CD4-positive, alpha-beta T cell (primary cell): ENCODE measurements at regions not wholly inside any gene's neighbourhood (a gene's known extent, or its start where the extent isn't known, plus 50 kb on each side); places are given as distances from the start of the nearest gene placed in this dataset.

ENCODE experiments used
- ATAC-seq: fragments of 200-7000 bp; cut with Tn5 transposase; one replicate; pipeline ENCODE4 v1.10.0; 2022; ENCODE audit warnings: mild to moderate bottlenecking; ENCODE audit not compliant: poor library complexity
- CTCF ChIA-PET: fragments of 350-600 bp; sonication (Branson Sonifier 250); formaldehyde crosslinking; loops from one replicate; lab custom pipeline; 2021; ENCODE audit warnings: antibody characterized with exemption, inconsistent platforms; lab: Charles Lee
- POLR2A ChIA-PET: fragments of 350-600 bp; sonication (Branson Sonifier 250); formaldehyde crosslinking; loops from one replicate; lab custom pipeline; 2021; ENCODE audit warnings: antibody characterized with exemption, inconsistent platforms; lab: Charles Lee
- DNase-seq, 14 experiments: peaks; one replicate each; pipeline ENCODE4 v3.0.0-alpha.2; 2013 to 2020; ENCODE audit warnings: mixed read lengths in 2 of 14
- H3K27ac ChIP-seq, 2 donors: one replicate each; pipeline versions ENCODE4 v1.5.1 to v1.7.0; 2013; ENCODE audit warnings: low read length in 2 of 2, low read depth in 1 of 2, mild to moderate bottlenecking in 1 of 2
- H3K27me3 ChIP-seq, 2 experiments: 1 replicate in 1 of 2; 2 replicates in 1 of 2; pipeline versions ENCODE4 v1.6.1 to v1.7.0; 2013; ENCODE audit warnings: low read length in 2 of 2, control low read depth in 1 of 2, mild to moderate bottlenecking in 1 of 2, moderate library complexity in 1 of 2; ENCODE audit not compliant: insufficient read depth in 2 of 2, control insufficient read depth in 1 of 2
- H3K36me3 ChIP-seq: one replicate; pipeline ENCODE4 v1.6.1; 2013; ENCODE audit warnings: low read length, control low read depth; ENCODE audit not compliant: insufficient read depth
- H3K4me1 ChIP-seq: one replicate; pipeline ENCODE4 v1.6.1; 2013; ENCODE audit warnings: low read length, control low read depth; ENCODE audit not compliant: insufficient read depth
- H3K4me3 ChIP-seq: one replicate; pipeline ENCODE4 v1.5.1; 2013; ENCODE audit warnings: mild to moderate bottlenecking, low read length, moderate library complexity
- H3K9me3 ChIP-seq, 2 experiments: 1 replicate in 1 of 2; 2 replicates in 1 of 2; pipeline versions ENCODE4 v1.6.1 to v1.7.0; 2013; ENCODE audit warnings: low read length in 2 of 2, mild to moderate bottlenecking in 2 of 2, control low read depth in 1 of 2, moderate library complexity in 1 of 2; ENCODE audit not compliant: control insufficient read depth in 1 of 2, insufficient read depth in 1 of 2
- H3K27ac Mint-ChIP-seq: one replicate; pipeline ENCODE4 v1.8.0; 2020; ENCODE audit warnings: mixed read lengths
- H3K27me3 Mint-ChIP-seq: one replicate; pipeline ENCODE4 v1.8.0; 2021; ENCODE audit warnings: mixed read lengths
- H3K36me3 Mint-ChIP-seq: one replicate; pipeline ENCODE4 v1.8.0; 2021; ENCODE audit warnings: low read depth, mixed read lengths
- H3K4me1 Mint-ChIP-seq: one replicate; pipeline ENCODE4 v1.8.0; 2021; ENCODE audit warnings: low read depth, mixed read lengths
- H3K4me3 Mint-ChIP-seq: one replicate; pipeline ENCODE4 v1.8.0; 2020; ENCODE audit warnings: mild to moderate bottlenecking, mixed read lengths
- H3K9me3 Mint-ChIP-seq: one replicate; pipeline ENCODE4 v1.8.0; 2020; ENCODE audit warnings: mixed read lengths
- CTCF ChIP-seq: fragments of 200-600 bp; IDR thresholded peaks from one replicate; pipeline ENCODE4 v1.8.0; 2022; ENCODE audit warnings: antibody characterized with exemption, mild to moderate bottlenecking
- intact Hi-C, 2 experiments: fragments of 100-400 bp; cut with DNase I in 1 of 2; cut with micrococcal nuclease in 1 of 2; formaldehyde crosslinking; loops; one replicate each; pipeline versions ENCODE4 v1.15.1 to v1.9.0; 2023 to 2025; cut with DNase I, micrococcal nuclease

GRCh38 chr15:95277266-95277665 is 1045.9 kb downstream of the MCTP2 start:
- H3K27ac ChIP-seq, result no peak overlapping the region
- no peaks in the 10 kb centered on the region for H3K9me3 ChIP-seq
- ATAC-seq (no peak), DNase-seq (no peak)
- no peaks in the 10 kb centered on the region for H3K4me1 ChIP-seq
- H3K27me3 Mint-ChIP-seq, result peaks cover 10% of the 10 kb centered on the region
- intact Hi-C loops, result no loop called here
- POLR2A ChIA-PET, result no interaction called here
- CTCF ChIA-PET, result interaction anchor here (0.6 kb wide), 1 partner anchor 11 kb away, joined by 3 read pairs; no protein-coding TSS in a partner anchor
- H3K36me3 Mint-ChIP-seq, result no peaks in the 10 kb centered on the region
- no peak overlapping the region for H3K4me3 ChIP-seq
- no peaks in the 10 kb centered on the region for H3K9me3 Mint-ChIP-seq
- no peak for TF ChIP-seq CTCF
- H3K4me1 Mint-ChIP-seq, result no peaks in the 10 kb centered on the region
- H3K27me3 ChIP-seq, result no peaks in the 10 kb centered on the region
- H3K4me3 Mint-ChIP-seq, result no peak overlapping the region
- H3K36me3 ChIP-seq, result no peaks in the 10 kb centered on the region
- no peak overlapping the region for H3K27ac Mint-ChIP-seq

- H3K27ac ChIP-seq, result no peak overlapping the region
- Mint-ChIP-seq H3K27ac (no peak overlapping the region), H3K4me1 (no peaks in the 10 kb centered on the region), H3K9me3 (no peaks in the 10 kb centered on the region), H3K36me3 (no peaks in the 10 kb centered on the region), H3K27me3 (peaks cover 16% of the 10 kb centered on the region), H3K4me3 (no peak overlapping the region)
- intact Hi-C loops, result no loop called here
- ATAC-seq (no peak), DNase-seq (no peak)
- H3K27me3 ChIP-seq, result no peaks in the 10 kb centered on the region
- TF ChIP-seq CTCF, result no peak
- ChIA-PET POLR2A (no interaction called here), CTCF (no interaction called here)
- H3K9me3 ChIP-seq, result no peaks in the 10 kb centered on the region
- no peaks in the 10 kb centered on the region for H3K36me3 ChIP-seq
- H3K4me3 ChIP-seq, result no peak overlapping the region
- no peaks in the 10 kb centered on the region for H3K4me1 ChIP-seq
These were observed 1047.3 kb downstream of the MCTP2 start for GRCh38 chr15:95278532-95279245.

GRCh38 chr15:95279277-95280019 is 1048.1 kb downstream of the MCTP2 start:
- no peak overlapping the region for H3K27ac ChIP-seq
- POLR2A ChIA-PET, result no interaction called here
- Mint-ChIP-seq H3K27me3 (peaks cover 19% of the 10 kb centered on the region), H3K27ac (no peak overlapping the region), H3K4me1 (no peaks in the 10 kb centered on the region), H3K36me3 (no peaks in the 10 kb centered on the region), H3K9me3 (no peaks in the 10 kb centered on the region), H3K4me3 (no peak overlapping the region)
- H3K9me3 ChIP-seq, result no peaks in the 10 kb centered on the region
- CTCF ChIA-PET, result no interaction called here
- no peak for TF ChIP-seq CTCF
- H3K4me3 ChIP-seq, result no peak overlapping the region
- ATAC-seq, result no peak
- intact Hi-C loops, result no loop called here
- no peak for DNase-seq
- no peaks in the 10 kb centered on the region for H3K4me1 ChIP-seq
- H3K27me3 ChIP-seq, result no peaks in the 10 kb centered on the region
- no peaks in the 10 kb centered on the region for H3K36me3 ChIP-seq
